Activated CD8-positive, alpha-beta memory T cell treated with anti-CD3 and anti-CD28 coated beads, Interleukin-2, amount 10 ng/mL, durations not matched to agents 7 days and 5 days (primary cell): ENCODE measurements at regions not wholly inside any gene's neighbourhood (a gene's known extent, or its start where the extent isn't known, plus 50 kb on each side); places are given as distances from the start of the nearest gene placed in this dataset.

Experiments
- ATAC-seq: fragments of 150-1000 bp; cut with Tn5 transposase; one replicate; pipeline ENCODE4 v1.10.0; 2021; ENCODE audit warnings: moderate library complexity
- CTCF ChIA-PET: fragments of 350-600 bp; sonication (Branson Sonifier 250); formaldehyde crosslinking; loops from one replicate; lab custom pipeline; 2021; ENCODE audit warnings: antibody characterized with exemption; lab: Charles Lee
- DNase-seq: peaks from one replicate; pipeline ENCODE4 v3.0.0-alpha.2; 2020
- H3K27ac Mint-ChIP-seq: one replicate; pipeline ENCODE4 v1.8.0; 2021; ENCODE audit warnings: mild to moderate bottlenecking, mixed read lengths
- H3K27me3 Mint-ChIP-seq: one replicate; pipeline ENCODE4 v1.8.0; 2021; ENCODE audit warnings: mixed read lengths
- H3K36me3 Mint-ChIP-seq: one replicate; pipeline ENCODE4 v1.8.0; 2021; ENCODE audit warnings: mild to moderate bottlenecking, mixed read lengths
- H3K4me1 Mint-ChIP-seq: one replicate; pipeline ENCODE4 v1.8.0; 2021; ENCODE audit warnings: mixed read lengths
- H3K4me3 Mint-ChIP-seq: one replicate; pipeline ENCODE4 v1.8.0; 2021; ENCODE audit warnings: mild to moderate bottlenecking, moderate library complexity, mixed read lengths
- H3K9me3 Mint-ChIP-seq: one replicate; pipeline ENCODE4 v1.8.0; 2022; ENCODE audit warnings: low read depth, mixed read lengths

DNA sequence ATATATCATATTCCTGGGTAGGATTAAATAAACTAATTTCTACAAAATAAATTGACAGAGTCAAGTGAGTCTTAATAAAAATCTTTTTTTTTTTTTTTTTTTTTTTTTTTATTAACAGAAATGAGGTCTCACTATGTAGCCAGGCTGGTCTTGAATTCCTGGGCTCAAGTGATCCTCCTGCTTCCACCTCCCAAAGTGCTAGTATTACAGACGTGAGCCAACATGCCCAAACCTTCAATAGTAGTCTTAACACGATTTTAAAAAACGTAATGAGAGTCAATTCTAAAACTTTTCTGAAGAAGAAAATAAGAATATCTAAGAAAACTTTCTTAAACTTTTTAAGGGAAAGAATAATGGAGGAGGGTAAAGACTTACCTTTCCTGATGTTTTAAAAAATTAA, 84.2 kb downstream of the YIPF5 start:
- Mint-ChIP-seq H3K27me3 (no peaks in the 10 kb centered on the region), H3K4me3 (no peak overlapping the region), H3K36me3 (no peaks in the 10 kb centered on the region), H3K27ac (no peak overlapping the region), H3K4me1 (peaks cover 5% of the 10 kb centered on the region), H3K9me3 (no peaks in the 10 kb centered on the region)
- ATAC-seq (no peak), DNase-seq (no peak)
- CTCF ChIA-PET = no interaction called here

DNA sequence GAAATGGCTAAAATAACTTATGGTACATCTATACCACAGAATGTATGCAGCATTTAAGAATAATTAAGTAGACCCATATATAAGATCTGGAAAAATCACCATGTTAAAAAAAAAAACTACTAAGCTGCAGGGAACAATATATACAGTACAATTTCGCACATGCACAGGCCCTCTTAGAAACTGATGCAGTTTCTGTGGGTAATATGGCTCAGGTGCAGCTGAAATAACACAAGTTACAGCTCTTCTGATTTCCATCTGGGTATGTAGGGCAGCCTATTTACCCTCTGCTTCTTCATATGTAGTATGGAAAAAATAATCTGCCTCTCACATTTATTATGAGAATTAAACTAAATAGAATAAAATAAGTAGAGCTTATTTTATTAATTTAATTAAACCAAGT, 82.9 kb downstream of the YIPF5 start:
- Mint-ChIP-seq H3K4me1 (peaks cover 5% of the 10 kb centered on the region), H3K36me3 (no peaks in the 10 kb centered on the region), H3K9me3 (no peaks in the 10 kb centered on the region), H3K27me3 (no peaks in the 10 kb centered on the region), H3K27ac (no peak overlapping the region), H3K4me3 (no peak overlapping the region)
- CTCF ChIA-PET = no interaction called here
- no peak for ATAC-seq
- no peak for DNase-seq

DNA sequence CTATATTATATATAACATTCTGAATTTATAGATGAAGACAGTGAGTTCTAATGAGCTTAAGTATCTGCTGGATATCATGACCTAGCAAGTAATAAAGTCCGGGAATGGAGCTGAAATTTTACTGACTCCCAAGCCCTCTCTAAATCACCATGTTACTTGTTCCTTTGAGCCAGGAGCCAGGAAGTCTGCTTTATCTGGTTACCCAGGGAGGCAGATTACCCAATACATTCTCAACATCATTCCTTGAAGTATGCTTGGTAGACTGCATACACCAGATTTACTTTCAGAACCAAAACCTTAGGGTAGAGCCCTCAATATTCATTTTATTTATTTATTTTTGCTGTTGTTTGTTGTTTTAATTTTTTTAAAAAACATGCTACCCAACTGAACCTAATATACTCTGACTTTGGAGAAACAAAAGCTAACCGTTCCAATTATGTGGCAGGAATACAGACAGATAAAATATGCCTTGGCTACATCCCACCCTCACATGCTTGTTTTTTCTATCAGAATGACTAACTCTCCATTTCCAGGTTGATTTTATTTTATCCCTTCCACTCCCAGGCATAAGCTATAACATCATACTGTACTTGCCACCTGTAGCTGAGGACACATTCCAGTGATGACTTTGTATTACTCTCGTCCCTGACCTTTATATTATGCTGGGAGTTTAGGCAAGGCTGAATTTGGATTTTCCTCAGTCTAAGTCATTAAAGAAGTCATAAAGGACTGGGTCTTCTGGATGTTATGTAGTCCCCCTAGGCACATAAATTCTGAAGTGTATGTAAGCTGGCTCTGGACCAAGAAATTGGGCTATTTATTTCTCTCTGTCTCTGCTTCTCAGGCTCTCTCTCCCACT, 82.0 kb downstream of the YIPF5 start:
- Mint-ChIP-seq H3K36me3 (no peaks in the 10 kb centered on the region), H3K27me3 (no peaks in the 10 kb centered on the region), H3K4me3 (no peak overlapping the region), H3K9me3 (no peaks in the 10 kb centered on the region), H3K4me1 (peaks cover 5% of the 10 kb centered on the region), H3K27ac (no peak overlapping the region)
- DNase-seq (no peak), ATAC-seq (no peak)
- CTCF ChIA-PET = interaction anchor here (0.7 kb wide), 1 partner anchor 43 kb away, joined by 3 read pairs; no protein-coding TSS in a partner anchor

DNA sequence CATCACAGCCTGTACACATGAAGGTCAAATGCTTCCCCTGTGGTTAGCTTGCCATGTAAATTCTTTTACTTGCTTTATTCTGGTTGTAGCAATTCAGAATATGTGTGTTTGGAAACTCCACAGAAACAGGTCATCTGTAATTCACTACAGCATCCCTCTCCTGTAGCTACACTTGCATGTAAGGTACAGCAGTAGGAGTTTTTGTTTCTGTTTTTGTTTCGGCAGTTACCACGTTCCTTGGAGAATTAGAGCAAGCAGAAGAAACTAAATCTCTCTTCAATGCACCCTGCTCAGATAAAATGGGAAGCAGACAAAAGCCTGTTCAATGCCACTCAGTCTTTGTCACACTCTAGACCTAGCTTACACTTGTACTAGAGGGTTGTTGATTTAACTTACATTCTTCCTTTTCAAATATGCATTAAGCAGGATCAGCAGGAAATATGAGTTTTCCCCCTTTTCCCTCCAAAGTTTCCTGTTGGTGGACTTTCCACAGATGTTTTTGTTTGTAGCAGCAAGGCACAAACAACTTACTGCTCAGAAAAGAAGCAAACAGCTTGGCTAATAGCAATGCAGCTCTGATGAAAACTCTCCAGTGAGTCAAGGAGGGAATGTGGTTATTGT, 80.9 kb downstream of the YIPF5 start:
- no peaks in the 10 kb centered on the region for H3K36me3 Mint-ChIP-seq
- H3K4me3 Mint-ChIP-seq = no peak overlapping the region
- ATAC-seq (no peak), DNase-seq (no peak)
- no peaks in the 10 kb centered on the region for H3K27me3 Mint-ChIP-seq
- peaks cover 10% of the 10 kb centered on the region for H3K4me1 Mint-ChIP-seq
- H3K9me3 Mint-ChIP-seq = no peaks in the 10 kb centered on the region
- no peak overlapping the region for H3K27ac Mint-ChIP-seq
- CTCF ChIA-PET = interaction anchor here (0.6 kb wide), 1 partner anchor 1636 kb away, joined by 3 read pairs; no protein-coding TSS in a partner anchor

DNA sequence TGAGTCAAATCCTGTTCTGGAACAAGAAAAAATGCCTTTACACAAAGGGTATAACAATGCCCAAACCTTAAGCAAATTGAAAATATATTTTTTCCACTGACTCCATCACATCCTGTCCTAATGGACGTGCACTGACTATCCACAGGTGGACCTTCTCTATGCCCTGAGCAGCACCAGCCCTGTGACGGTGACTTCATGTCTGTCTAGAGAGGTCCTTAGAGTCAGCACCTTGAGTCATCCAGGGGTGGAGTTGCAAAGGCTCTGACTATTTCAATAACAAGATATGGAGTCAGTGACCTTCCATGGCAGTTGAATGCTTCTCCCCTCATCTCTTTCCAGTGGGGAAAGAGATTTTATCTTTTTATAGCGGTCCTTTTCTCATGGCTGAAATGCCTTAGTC, 78.0 kb downstream of the YIPF5 start:
- CTCF ChIA-PET = no interaction called here
- Mint-ChIP-seq H3K4me1 (peaks cover 10% of the 10 kb centered on the region), H3K4me3 (no peak overlapping the region), H3K27ac (no peak overlapping the region), H3K36me3 (no peaks in the 10 kb centered on the region), H3K9me3 (no peaks in the 10 kb centered on the region), H3K27me3 (no peaks in the 10 kb centered on the region)
- ATAC-seq = no peak
- no peak for DNase-seq

DNA sequence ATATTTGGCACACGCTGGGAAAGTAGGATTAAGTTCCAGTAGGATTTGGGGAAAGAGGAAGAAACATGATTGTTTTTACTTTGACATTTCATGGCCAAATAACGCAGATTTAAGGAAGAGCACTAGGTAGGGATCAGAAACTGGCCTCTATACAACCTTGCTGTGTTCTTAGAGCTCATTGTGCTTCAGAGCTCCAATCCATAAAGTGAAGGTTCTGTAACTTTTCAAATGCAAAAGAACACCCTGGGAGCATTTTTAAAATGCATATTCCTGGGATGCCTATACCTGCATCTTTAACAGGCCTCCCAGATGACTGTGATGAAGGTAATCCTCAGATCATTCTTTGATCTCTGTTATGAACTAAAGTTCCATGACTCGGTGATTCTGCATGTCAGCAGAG, 77.1 kb downstream of the YIPF5 start:
- Mint-ChIP-seq H3K27me3 (no peaks in the 10 kb centered on the region), H3K4me1 (peaks cover 10% of the 10 kb centered on the region), H3K36me3 (no peaks in the 10 kb centered on the region), H3K9me3 (no peaks in the 10 kb centered on the region), H3K27ac (no peak overlapping the region), H3K4me3 (no peak overlapping the region)
- ATAC-seq (no peak), DNase-seq (no peak)
- CTCF ChIA-PET = no interaction called here

DNA sequence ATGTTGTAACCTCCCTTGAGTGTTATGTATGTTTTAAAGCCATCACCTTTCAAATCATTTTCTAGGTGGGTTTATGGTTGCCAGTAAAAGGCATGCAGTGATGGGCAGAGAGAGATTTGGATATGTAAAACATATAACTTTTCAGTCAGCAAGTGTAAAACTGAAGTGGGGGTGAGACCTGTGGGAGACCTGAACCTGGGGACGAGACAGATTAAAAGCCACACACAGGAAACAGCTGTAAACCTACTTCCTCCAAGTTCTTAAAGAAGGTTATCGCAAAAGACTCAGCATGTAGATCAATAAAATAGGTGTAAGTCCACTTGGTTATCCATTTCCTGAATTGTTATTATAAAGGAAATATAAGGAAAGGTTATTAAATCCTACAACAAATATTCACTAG, 76.6 kb downstream of the YIPF5 start:
- Mint-ChIP-seq H3K27ac (no peak overlapping the region), H3K4me1 (peaks cover 10% of the 10 kb centered on the region), H3K27me3 (peaks cover 1% of the 10 kb centered on the region), H3K36me3 (no peaks in the 10 kb centered on the region), H3K9me3 (no peaks in the 10 kb centered on the region), H3K4me3 (no peak overlapping the region)
- CTCF ChIA-PET = no interaction called here
- no peak for DNase-seq
- no peak for ATAC-seq

DNA sequence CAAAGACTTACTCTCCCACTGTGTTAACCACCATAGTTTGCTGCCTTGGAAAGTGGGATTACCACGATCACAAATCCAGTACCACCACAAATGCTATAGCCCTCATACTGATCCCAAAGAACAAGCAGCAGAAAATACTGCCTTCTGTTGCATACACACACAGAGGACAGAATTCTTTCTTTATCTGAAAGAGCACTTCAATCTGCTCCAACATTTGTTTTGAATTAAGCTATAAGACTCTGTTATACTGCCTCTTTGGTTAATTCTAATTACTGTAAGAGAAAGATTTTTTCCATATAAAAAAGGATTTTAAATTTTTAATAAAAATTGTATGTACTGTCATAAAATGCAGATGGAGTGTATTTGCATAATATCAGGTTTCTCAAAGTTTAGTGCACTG, 69.8 kb downstream of the YIPF5 start:
- no peaks in the 10 kb centered on the region for H3K9me3 Mint-ChIP-seq
- no peaks in the 10 kb centered on the region for H3K36me3 Mint-ChIP-seq
- ATAC-seq (no peak), DNase-seq (no peak)
- no peak overlapping the region for H3K4me3 Mint-ChIP-seq
- H3K4me1 Mint-ChIP-seq = peaks cover 3% of the 10 kb centered on the region
- H3K27ac Mint-ChIP-seq = no peak overlapping the region
- peaks cover 2% of the 10 kb centered on the region for H3K27me3 Mint-ChIP-seq
- CTCF ChIA-PET = no interaction called here

DNA sequence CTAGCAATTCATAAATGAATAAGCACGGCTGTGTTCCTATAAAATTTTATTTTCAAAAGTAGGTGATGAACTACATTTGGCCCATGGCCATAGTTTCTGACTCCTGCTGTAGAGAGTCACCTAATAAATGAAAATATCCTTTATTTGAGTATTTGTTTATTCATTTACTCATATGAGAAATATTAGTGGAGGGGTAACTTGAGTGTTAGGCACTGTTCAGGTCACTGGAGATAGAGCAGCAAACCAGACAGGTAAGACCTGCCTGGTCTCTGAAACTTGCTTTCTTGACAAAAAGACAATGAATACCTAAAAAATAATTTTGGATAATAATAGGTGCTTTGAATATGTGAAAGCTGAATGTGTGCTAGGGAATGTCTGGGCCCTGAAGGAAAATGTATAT, 68.8 kb downstream of the YIPF5 start:
- H3K9me3 Mint-ChIP-seq = no peaks in the 10 kb centered on the region
- CTCF ChIA-PET = no interaction called here
- DNase-seq = no peak
- no peak overlapping the region for H3K4me3 Mint-ChIP-seq
- H3K4me1 Mint-ChIP-seq = peaks cover 3% of the 10 kb centered on the region
- H3K27ac Mint-ChIP-seq = no peak overlapping the region
- H3K27me3 Mint-ChIP-seq = peaks cover 2% of the 10 kb centered on the region
- ATAC-seq = no peak
- H3K36me3 Mint-ChIP-seq = no peaks in the 10 kb centered on the region

DNA sequence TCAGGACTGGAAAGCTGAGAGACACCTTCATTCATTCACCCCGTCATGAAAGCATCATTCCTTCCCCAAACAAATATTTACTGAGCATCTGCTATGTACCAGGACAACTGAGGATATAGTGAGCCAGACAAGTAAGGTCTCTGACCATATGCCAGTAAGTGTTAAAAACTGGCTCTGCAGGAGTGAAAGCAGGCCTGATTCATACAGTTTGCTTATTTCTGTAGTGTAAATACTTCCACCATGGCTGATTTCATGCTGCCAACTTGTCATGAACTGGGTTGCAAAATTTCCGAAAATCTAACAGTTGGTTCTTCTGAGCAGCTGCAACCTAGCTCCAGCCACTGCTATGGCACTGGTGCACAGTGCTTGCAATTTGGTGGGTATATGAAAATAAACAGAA, 68.1 kb downstream of the YIPF5 start:
- peaks cover 2% of the 10 kb centered on the region for H3K27me3 Mint-ChIP-seq
- DNase-seq = no peak
- H3K36me3 Mint-ChIP-seq = no peaks in the 10 kb centered on the region
- peaks cover 3% of the 10 kb centered on the region for H3K4me1 Mint-ChIP-seq
- CTCF ChIA-PET = no interaction called here
- ATAC-seq = no peak
- H3K9me3 Mint-ChIP-seq = no peaks in the 10 kb centered on the region
- H3K27ac Mint-ChIP-seq = no peak overlapping the region
- no peak overlapping the region for H3K4me3 Mint-ChIP-seq

DNA sequence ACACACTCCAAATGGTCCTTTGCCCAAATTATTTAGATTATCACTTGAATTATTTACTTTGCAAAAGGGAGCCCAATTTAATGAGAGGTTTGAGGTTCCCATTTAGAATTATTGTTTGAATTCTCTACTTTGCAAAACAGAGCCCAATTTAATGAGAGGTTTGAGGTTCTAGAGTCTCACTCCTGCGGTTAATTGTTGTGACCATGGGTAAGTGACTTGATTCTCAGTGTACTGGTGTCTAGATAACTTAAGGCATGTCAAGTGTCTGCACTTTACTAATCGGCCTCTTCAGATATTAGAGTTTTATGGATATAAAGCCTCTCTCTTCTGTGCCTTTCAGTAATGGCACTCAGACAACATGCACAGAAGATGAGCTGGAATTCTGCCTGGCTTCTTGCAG, 67.5 kb downstream of the YIPF5 start:
- peaks cover 2% of the 10 kb centered on the region for H3K27me3 Mint-ChIP-seq
- H3K4me3 Mint-ChIP-seq = no peak overlapping the region
- DNase-seq (no peak), ATAC-seq (no peak)
- no peak overlapping the region for H3K27ac Mint-ChIP-seq
- no peaks in the 10 kb centered on the region for H3K9me3 Mint-ChIP-seq
- H3K36me3 Mint-ChIP-seq = no peaks in the 10 kb centered on the region
- CTCF ChIA-PET = no interaction called here
- peaks cover 3% of the 10 kb centered on the region for H3K4me1 Mint-ChIP-seq

DNA sequence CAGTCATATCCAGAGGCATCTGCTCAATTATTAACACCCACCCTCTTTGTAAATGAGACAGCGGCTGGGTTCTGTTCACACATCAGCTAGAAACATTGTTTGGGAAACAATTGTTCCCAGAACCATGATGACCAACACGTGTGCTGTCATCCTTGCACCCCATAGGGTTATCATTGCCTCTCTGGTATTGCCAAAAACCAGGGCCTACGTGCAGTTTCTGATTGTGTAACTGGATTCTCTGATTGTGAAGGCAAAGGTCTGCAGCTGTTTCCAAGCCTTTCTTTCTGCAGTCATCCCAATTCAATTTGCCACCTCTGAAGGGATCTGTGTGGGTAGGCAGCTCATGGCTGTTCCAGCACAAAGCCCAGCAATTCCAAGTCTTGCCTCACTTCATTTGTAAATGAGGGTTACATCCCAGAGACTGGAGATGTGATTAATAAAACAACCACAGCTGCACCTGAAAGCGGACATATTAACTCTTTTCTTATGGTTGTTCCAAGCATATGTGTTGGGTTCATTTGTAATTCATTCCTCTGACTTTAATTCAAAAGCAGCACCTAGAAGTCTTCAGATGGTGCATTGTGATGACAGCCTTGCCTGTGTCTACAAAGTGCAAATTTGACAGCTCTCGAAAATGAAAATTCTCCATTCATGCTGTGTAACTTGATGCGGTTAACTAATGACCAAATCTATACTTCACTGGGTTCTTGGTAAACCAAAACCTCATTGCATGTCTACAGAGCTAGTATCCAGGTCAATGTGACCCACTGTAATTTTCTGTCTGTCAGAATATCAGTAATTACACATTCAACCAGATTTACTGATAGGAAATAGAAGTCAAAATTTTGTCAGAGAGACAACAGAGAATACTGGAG, 66.6 kb downstream of the YIPF5 start:
- no peak for DNase-seq
- Mint-ChIP-seq H3K9me3 (no peaks in the 10 kb centered on the region), H3K27me3 (peaks cover under 1% of the 10 kb centered on the region), H3K36me3 (no peaks in the 10 kb centered on the region), H3K4me3 (no peak overlapping the region), H3K27ac (no peak overlapping the region), H3K4me1 (peaks cover 3% of the 10 kb centered on the region)
- ATAC-seq = no peak
- CTCF ChIA-PET = no interaction called here

DNA sequence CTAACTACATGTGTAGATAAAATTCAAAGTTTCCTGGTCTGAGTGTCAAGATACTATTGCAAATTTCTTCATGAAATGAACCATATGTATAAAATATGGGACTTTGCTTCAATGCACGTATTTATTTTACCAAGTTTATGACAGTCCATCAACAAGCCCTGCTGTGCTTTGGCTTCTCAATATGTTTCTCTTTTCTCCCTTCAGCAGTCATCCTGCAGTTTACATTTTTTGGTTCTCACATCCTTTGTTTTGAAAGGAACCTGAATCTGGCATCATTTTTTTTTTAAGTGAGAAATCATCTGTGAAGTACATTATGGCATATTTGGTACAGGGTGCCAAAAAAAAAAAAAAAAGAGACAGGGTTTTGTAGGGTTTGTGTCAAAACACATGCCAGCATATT, 65.1 kb downstream of the YIPF5 start:
- no peak overlapping the region for H3K27ac Mint-ChIP-seq
- no peak overlapping the region for H3K4me3 Mint-ChIP-seq
- DNase-seq (no peak), ATAC-seq (no peak)
- CTCF ChIA-PET = no interaction called here
- H3K9me3 Mint-ChIP-seq = no peaks in the 10 kb centered on the region
- peaks cover 6% of the 10 kb centered on the region for H3K27me3 Mint-ChIP-seq
- H3K4me1 Mint-ChIP-seq = peaks cover 3% of the 10 kb centered on the region
- no peaks in the 10 kb centered on the region for H3K36me3 Mint-ChIP-seq
